ENCODE measurements at regions not wholly inside any gene's neighbourhood (a gene's known extent, or its start where the extent isn't known, plus 50 kb on each side); places are given as distances from the start of the nearest gene placed in this dataset.

DNA sequence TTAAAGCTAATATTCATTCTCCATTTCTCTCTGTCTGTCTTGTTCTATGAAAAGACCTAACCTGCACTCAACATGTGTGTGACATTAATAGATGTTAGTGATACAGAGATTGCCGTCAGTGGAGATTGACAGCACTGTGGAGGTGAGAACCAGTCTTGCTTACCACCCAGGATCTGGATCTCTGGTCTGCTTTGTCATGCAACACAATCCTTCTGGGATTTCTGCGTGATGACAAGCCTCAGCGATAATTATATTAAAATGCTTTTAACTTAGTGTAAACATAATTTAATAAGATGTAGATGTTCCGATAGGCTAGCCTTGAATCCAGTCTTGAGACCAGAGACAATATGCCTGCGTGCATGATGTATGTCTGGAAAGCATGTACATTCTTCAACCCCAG is 262.0 kb upstream of the ZNF717 start:
- TF ChIP-seq, protein P1, sequence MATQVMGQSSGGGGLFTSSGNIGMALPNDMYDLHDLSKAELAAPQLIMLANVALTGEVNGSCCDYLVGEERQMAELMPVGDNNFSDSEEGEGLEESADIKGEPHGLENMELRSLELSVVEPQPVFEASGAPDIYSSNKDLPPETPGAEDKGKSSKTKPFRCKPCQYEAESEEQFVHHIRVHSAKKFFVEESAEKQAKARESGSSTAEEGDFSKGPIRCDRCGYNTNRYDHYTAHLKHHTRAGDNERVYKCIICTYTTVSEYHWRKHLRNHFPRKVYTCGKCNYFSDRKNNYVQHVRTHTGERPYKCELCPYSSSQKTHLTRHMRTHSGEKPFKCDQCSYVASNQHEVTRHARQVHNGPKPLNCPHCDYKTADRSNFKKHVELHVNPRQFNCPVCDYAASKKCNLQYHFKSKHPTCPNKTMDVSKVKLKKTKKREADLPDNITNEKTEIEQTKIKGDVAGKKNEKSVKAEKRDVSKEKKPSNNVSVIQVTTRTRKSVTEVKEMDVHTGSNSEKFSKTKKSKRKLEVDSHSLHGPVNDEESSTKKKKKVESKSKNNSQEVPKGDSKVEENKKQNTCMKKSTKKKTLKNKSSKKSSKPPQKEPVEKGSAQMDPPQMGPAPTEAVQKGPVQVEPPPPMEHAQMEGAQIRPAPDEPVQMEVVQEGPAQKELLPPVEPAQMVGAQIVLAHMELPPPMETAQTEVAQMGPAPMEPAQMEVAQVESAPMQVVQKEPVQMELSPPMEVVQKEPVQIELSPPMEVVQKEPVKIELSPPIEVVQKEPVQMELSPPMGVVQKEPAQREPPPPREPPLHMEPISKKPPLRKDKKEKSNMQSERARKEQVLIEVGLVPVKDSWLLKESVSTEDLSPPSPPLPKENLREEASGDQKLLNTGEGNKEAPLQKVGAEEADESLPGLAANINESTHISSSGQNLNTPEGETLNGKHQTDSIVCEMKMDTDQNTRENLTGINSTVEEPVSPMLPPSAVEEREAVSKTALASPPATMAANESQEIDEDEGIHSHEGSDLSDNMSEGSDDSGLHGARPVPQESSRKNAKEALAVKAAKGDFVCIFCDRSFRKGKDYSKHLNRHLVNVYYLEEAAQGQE (IDR thresholded peaks at IDR 0.05; ENCODE audit: insufficient read depth in 1 of 2, low read depth in 2 of 2, low read length in 2 of 2): no peak
- no peak for TF ChIP-seq FOXP2 (optimal IDR thresholded peaks at IDR 0.05; ENCODE audit: borderline replicate concordance, extremely low read depth, extremely low read length, insufficient read depth)
- TF ChIP-seq TAF1 (IDR thresholded peaks at IDR 0.05; ENCODE audit: borderline replicate concordance, insufficient read depth, low read length): no peak
- no peak for TF ChIP-seq SIN3A (IDR thresholded peaks at IDR 0.05; ENCODE audit: borderline replicate concordance, insufficient read depth, low read length)
- TF ChIP-seq POLR2AphosphoS5 (IDR thresholded peaks at IDR 0.05; ENCODE audit: low read depth, low read length): no peak

DNA sequence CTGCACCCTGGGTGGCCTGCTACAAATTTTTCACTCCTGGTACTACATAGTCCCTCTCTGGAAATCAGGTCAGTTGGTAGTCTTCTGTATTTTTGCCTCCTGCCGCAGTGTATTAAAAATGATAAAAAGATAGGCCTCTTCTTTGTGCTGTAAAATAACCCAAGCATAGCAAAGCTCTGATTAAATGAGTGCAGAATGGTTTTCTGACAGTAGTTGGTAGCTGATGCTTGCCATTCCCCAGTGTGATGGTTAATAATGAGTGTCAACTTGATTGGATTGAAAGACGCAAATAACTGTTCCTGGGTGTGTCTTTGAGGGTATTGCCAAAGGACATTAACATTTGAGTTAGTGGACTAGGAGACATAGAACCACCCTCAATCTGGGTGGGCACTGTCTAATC is 264.4 kb upstream of the ZNF717 start:
- no peak for TF ChIP-seq TAF1 (IDR thresholded peaks at IDR 0.05; ENCODE audit: borderline replicate concordance, insufficient read depth, low read length)
- TF ChIP-seq POLR2AphosphoS5 (IDR thresholded peaks at IDR 0.05; ENCODE audit: low read depth, low read length): no peak
- no peak for TF ChIP-seq SIN3A (IDR thresholded peaks at IDR 0.05; ENCODE audit: borderline replicate concordance, insufficient read depth, low read length)
- TF ChIP-seq, protein P1 (IDR thresholded peaks at IDR 0.05; ENCODE audit: insufficient read depth in 1 of 2, low read depth in 2 of 2, low read length in 2 of 2): no peak
- TF ChIP-seq FOXP2 (optimal IDR thresholded peaks at IDR 0.05; ENCODE audit: borderline replicate concordance, extremely low read depth, extremely low read length, insufficient read depth): no peak

DNA sequence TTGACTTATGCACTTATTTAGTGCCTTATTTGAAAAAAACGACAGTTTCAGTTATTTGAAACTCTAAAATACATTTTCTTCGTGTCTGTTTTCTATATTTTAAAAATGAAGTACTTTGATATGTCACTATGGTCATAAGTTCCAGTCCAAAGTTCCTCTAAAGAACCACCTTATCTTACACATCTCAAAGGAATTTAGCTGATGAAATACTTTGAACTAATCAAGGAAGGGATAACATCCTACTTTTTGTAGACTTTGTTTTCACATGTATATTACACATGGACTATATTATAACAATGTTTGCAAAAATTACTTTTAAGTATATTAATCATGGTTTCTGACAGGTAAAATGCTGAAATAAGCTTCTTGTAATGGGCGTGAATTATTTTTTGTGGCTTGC is 265.8 kb upstream of the ZNF717 start:
- TF ChIP-seq TAF1 (IDR thresholded peaks at IDR 0.05; ENCODE audit: borderline replicate concordance, insufficient read depth, low read length) (no peak), FOXP2 (optimal IDR thresholded peaks at IDR 0.05; ENCODE audit: borderline replicate concordance, extremely low read depth, extremely low read length, insufficient read depth) (no peak), SIN3A (IDR thresholded peaks at IDR 0.05; ENCODE audit: borderline replicate concordance, insufficient read depth, low read length) (no peak), POLR2AphosphoS5 (IDR thresholded peaks at IDR 0.05; ENCODE audit: low read depth, low read length) (no peak)
- TF ChIP-seq, protein P1 (IDR thresholded peaks at IDR 0.05; ENCODE audit: insufficient read depth in 1 of 2, low read depth in 2 of 2, low read length in 2 of 2): no peak

DNA sequence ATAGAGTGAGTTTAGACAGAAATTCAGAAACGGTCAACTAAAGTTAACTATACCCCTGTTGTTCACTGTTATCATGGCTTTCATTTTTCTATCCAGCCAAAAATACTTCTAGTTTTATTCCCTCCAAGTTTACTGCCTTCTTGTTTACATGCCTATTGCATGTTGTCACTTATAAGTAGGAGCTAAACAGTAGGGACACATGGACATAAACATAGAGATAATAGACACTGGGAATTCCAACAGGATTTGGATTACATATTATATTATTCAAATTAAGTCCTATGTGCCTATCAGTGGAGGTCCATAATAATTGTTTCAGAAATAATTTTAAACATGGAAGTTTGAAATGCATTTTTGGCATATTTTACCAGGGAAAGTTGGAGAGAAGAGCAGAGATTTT is 269.1 kb upstream of the ZNF717 start:
- TF ChIP-seq, protein P1 (IDR thresholded peaks at IDR 0.05; ENCODE audit: insufficient read depth in 1 of 2, low read depth in 2 of 2, low read length in 2 of 2): no peak
- TF ChIP-seq POLR2AphosphoS5 (IDR thresholded peaks at IDR 0.05; ENCODE audit: low read depth, low read length) (no peak), FOXP2 (optimal IDR thresholded peaks at IDR 0.05; ENCODE audit: borderline replicate concordance, extremely low read depth, extremely low read length, insufficient read depth) (no peak), SIN3A (IDR thresholded peaks at IDR 0.05; ENCODE audit: borderline replicate concordance, insufficient read depth, low read length) (no peak), TAF1 (IDR thresholded peaks at IDR 0.05; ENCODE audit: borderline replicate concordance, insufficient read depth, low read length) (no peak)

DNA sequence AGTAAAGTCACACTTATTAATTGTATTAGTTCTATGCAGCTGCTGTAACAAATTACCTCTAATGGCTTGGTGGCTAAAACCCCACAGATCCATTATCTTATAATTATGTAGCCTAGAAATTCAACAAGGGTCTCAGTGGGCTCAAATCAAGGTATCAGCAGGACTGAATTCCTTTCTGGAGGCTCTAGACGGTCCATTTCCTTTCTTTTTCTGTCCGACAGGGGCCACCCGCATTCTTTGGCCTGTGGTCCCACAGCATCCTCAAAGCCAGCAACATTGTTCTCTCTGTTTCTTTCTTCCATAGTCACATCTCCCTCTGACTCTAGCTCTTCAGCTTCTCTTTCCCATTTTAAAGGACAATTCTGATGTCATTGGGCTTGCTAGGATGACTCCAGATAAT is 276.3 kb upstream of the ZNF717 start:
- no peak for TF ChIP-seq FOXP2 (optimal IDR thresholded peaks at IDR 0.05; ENCODE audit: borderline replicate concordance, extremely low read depth, extremely low read length, insufficient read depth)
- no peak for TF ChIP-seq SIN3A (IDR thresholded peaks at IDR 0.05; ENCODE audit: borderline replicate concordance, insufficient read depth, low read length)
- TF ChIP-seq, protein P1 (IDR thresholded peaks at IDR 0.05; ENCODE audit: insufficient read depth in 1 of 2, low read depth in 2 of 2, low read length in 2 of 2): no peak
- TF ChIP-seq TAF1 (IDR thresholded peaks at IDR 0.05; ENCODE audit: borderline replicate concordance, insufficient read depth, low read length): no peak
- no peak for TF ChIP-seq POLR2AphosphoS5 (IDR thresholded peaks at IDR 0.05; ENCODE audit: low read depth, low read length)
